Vagina (tissue), 2 donors: ENCODE measurements at regions not wholly inside any gene's neighbourhood (a gene's known extent, or its start where the extent isn't known, plus 50 kb on each side); places are given as distances from the start of the nearest gene placed in this dataset.
"Not testable (repeated sequence)": the region's sequence is repeated elsewhere in the genome, so short reads cannot be mapped to it uniquely, and the experiment has no call there.

Source experiments
- DNase-seq, 2 donors: peaks; one replicate each; pipeline ENCODE4 v3.0.0-alpha.2; 2017; ENCODE audit errors: extremely low spot score in 2 of 2
- H3K27ac ChIP-seq: fragments of 200-600 bp; sonication (generic); one replicate; pipeline ENCODE4 v1.5.1; 2019
- H3K27me3 ChIP-seq: fragments of 200-600 bp; sonication (generic); one replicate; pipeline ENCODE4 v1.5.1; 2019
- H3K36me3 ChIP-seq, 2 donors: fragments of 200-600 bp; sonication (generic); one replicate each; pipeline ENCODE4 v1.5.1; 2017 to 2019
- H3K4me1 ChIP-seq: fragments of 200-600 bp; sonication (generic); one replicate; pipeline ENCODE4 v1.5.1; 2019
- H3K4me3 ChIP-seq, 2 donors: fragments of 200-600 bp; sonication (generic); 1 replicate in 1 of 2; 2 replicates in 1 of 2; pipeline ENCODE4 v1.5.1; 2016 to 2019
- H3K9me3 ChIP-seq: fragments of 200-600 bp; sonication (generic); one replicate; pipeline ENCODE4 v1.5.1; 2019
- POLR2A ChIP-seq, 2 donors: fragments of 450-650 bp; IDR thresholded peaks; one replicate each; pipeline ENCODE4 v1.6.1; 2017; ENCODE audit warnings: antibody characterized with exemption in 2 of 2, mild to moderate bottlenecking in 2 of 2, moderate library complexity in 2 of 2
- POLR2AphosphoS5 ChIP-seq, 2 donors: sonication (generic); formaldehyde crosslinking; IDR thresholded peaks; one replicate each; pipeline ENCODE4 v1.9.0; 2017; ENCODE audit warnings: antibody characterized with exemption in 2 of 2, mild to moderate bottlenecking in 2 of 2, low read depth in 1 of 2; ENCODE audit not compliant: insufficient read depth in 1 of 2
- intact Hi-C: fragments of 100-400 bp; cut with DNase I; formaldehyde crosslinking; loops from one replicate; pipeline ENCODE4 v1.15.1; 2023
- TF ChIP-seq, protein P1 (sequence below), 3 experiments: fragments of 450-650 bp in 2 of 3; fragments of 200-600 bp in 1 of 3; sonication (generic) in 1 of 3; IDR thresholded peaks; one replicate each; pipeline ENCODE4 v1.5.1; 2017 to 2019; ENCODE audit warnings: antibody characterized with exemption in 3 of 3, mild to moderate bottlenecking in 2 of 3, moderate library complexity in 2 of 3

DNA sequence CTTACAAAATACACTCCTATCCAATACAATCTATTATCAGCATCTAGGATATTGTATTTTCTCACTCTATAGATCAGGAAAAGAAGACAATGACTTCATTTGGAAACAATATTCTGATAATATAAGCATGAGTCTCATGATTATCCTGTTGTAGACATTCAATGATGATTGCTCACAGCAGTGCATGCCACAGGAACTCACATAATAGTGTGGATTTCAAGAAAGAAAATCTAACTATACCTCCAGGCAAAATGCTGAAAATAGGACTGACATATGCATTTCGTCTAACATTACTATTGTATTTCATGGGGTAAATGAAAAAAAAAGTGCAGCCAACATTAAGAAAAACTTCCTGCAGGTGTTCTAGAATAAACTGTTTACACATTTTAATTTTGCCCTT, 122.6 kb downstream of the POSTN start:
- H3K36me3 ChIP-seq = no peaks in the 10 kb centered on the region
- H3K4me3 ChIP-seq = no peak overlapping the region
- H3K27me3 ChIP-seq = no peaks in the 10 kb centered on the region
- TF ChIP-seq, protein P1, sequence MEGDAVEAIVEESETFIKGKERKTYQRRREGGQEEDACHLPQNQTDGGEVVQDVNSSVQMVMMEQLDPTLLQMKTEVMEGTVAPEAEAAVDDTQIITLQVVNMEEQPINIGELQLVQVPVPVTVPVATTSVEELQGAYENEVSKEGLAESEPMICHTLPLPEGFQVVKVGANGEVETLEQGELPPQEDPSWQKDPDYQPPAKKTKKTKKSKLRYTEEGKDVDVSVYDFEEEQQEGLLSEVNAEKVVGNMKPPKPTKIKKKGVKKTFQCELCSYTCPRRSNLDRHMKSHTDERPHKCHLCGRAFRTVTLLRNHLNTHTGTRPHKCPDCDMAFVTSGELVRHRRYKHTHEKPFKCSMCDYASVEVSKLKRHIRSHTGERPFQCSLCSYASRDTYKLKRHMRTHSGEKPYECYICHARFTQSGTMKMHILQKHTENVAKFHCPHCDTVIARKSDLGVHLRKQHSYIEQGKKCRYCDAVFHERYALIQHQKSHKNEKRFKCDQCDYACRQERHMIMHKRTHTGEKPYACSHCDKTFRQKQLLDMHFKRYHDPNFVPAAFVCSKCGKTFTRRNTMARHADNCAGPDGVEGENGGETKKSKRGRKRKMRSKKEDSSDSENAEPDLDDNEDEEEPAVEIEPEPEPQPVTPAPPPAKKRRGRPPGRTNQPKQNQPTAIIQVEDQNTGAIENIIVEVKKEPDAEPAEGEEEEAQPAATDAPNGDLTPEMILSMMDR (IDR thresholded peaks at IDR 0.05) = no peak
- TF ChIP-seq POLR2A (IDR thresholded peaks at IDR 0.05) (no peak), POLR2AphosphoS5 (IDR thresholded peaks at IDR 0.05; ENCODE audit: insufficient read depth in 1 of 2, low read depth in 1 of 2) (no peak)
- H3K9me3 ChIP-seq = no peaks in the 10 kb centered on the region
- no peak for DNase-seq
- no peaks in the 10 kb centered on the region for H3K4me1 ChIP-seq
- H3K27ac ChIP-seq = no peak overlapping the region
- intact Hi-C loops = no loop called here

DNA sequence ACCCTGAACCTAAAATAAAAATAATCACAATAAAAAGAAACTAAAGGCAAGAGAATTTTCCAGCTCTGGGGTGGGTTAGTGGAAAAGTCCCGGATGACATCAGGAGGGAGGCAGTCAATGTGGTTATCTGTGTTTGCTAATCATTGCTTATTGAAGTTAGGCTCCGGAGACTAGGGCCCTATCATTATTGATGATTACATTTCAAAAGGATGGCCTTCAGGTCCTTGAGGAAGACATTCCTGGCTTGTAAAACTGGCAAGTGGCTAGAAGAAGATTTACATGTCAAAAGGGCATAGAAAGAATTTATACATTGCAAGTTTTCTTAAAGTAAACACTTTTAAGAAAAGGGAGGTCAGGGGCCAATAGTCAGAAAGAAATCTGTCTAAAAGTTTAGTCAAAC, 123.4 kb downstream of the POSTN start:
- intact Hi-C loops = no loop called here

DNA sequence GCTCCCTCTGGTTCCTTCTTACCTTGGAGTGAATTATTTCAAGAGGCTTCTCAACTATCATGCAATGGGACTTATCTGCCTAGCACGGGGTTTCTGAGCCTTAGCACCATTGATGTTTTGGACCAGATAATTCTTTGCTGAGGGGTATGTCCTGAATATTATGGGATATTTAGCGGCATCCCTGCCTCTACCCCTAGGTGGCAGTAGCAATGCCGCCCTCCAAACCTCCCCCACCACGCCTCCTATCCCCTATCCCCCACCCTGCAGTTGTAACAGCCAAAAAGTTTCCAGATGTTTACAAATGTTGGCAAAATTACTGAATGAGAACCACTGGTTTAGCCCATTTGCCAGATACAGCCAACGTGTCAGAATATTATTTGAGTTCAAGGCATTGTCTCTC, 125.5 kb downstream of the POSTN start:
- Histone ChIP-seq H3K4me1 (no peaks in the 10 kb centered on the region), H3K27me3 (no peaks in the 10 kb centered on the region), H3K36me3 (no peaks in the 10 kb centered on the region), H3K9me3 (no peaks in the 10 kb centered on the region), H3K4me3 (no peak overlapping the region), H3K27ac (no peak overlapping the region)
- intact Hi-C loops = no loop called here
- TF ChIP-seq POLR2A (IDR thresholded peaks at IDR 0.05) (no peak), POLR2AphosphoS5 (IDR thresholded peaks at IDR 0.05; ENCODE audit: insufficient read depth in 1 of 2, low read depth in 1 of 2) (no peak)
- TF ChIP-seq, protein P1 (IDR thresholded peaks at IDR 0.05) = no peak
- no peak for DNase-seq

More for the DNA sequence above, 123.4 kb downstream of the POSTN start:
- TF ChIP-seq POLR2A (IDR thresholded peaks at IDR 0.05) (no peak), POLR2AphosphoS5 (IDR thresholded peaks at IDR 0.05; ENCODE audit: insufficient read depth in 1 of 2, low read depth in 1 of 2) (no peak)
- TF ChIP-seq, protein P1 (IDR thresholded peaks at IDR 0.05) = no peak
- Histone ChIP-seq H3K4me1 (no peaks in the 10 kb centered on the region), H3K9me3 (no peaks in the 10 kb centered on the region), H3K36me3 (no peaks in the 10 kb centered on the region), H3K4me3 (no peak overlapping the region), H3K27me3 (no peaks in the 10 kb centered on the region), H3K27ac (no peak overlapping the region)
- DNase-seq = no peak

DNA sequence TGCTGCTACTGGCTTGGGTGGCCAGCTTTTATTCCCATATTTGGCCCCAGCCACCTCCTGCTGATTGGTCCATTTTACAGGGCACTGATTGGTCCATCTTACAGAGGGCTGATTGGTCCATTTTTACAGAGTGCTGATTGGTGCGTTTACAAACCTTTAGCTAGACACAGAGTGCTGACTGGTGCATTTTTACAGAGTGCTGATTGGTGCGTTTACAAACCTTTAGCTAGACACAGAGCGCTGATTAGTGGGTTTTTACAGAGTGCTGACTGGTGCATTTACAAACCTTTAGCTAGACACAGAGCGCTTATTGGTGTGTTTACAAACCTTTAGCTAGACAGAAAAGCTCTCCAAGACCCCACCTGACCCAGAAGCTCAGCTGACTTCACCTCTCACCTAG, 126.3 kb downstream of the POSTN start:
- H3K4me3 ChIP-seq, DNase-seq, intact Hi-C loops, H3K27ac ChIP-seq, H3K36me3 ChIP-seq, H3K4me1 ChIP-seq, H3K27me3 ChIP-seq, H3K9me3 ChIP-seq: not testable (repeated sequence)

DNA sequence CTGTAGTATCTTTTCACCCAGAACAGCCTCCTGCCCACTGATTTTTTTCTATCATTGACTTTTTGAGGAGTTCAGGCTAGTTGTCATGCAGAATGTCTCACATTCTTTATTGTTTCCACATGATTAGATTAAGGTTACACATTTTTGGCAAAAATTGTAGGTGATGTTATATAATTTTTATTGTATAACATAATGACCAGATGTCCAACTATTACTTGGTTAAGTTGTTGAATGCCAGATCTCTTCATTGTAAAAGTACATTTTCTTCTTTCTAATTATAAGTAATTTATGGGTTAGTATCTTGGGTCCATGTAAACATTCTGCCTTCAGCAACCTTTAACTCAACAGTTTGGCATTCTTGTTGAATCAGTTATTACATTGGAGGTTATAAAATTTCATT, 138.4 kb downstream of the POSTN start:
- TF ChIP-seq, protein P1 (IDR thresholded peaks at IDR 0.05) = no peak
- no peak for TF ChIP-seq POLR2A (IDR thresholded peaks at IDR 0.05)
- no peak for TF ChIP-seq POLR2AphosphoS5 (IDR thresholded peaks at IDR 0.05; ENCODE audit: insufficient read depth in 1 of 2, low read depth in 1 of 2)
- intact Hi-C loops = no loop called here

DNA sequence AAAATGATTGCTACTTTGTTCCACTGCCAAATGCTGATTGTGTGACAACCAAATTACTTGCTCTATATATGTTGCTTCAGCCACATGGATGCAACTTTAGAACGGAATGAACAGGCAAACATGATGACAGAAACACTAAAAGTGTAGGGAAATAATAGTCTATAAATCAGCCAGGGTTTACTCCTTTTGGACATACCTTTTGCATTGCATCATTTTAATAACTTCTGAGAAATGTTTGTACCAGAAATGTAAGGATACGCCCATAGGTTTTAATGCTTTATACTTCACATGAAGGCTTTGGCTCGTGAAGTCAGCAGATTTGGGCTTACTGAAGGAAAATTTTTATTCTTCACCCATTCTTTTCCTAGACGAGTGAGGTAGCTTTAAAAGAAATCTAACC, 141.0 kb downstream of the POSTN start:
- no peaks in the 10 kb centered on the region for H3K27me3 ChIP-seq
- H3K36me3 ChIP-seq = no peaks in the 10 kb centered on the region
- intact Hi-C loops = no loop called here
- no peak overlapping the region for H3K4me3 ChIP-seq
- H3K9me3 ChIP-seq = no peaks in the 10 kb centered on the region
- no peak overlapping the region for H3K27ac ChIP-seq
- TF ChIP-seq POLR2AphosphoS5 (IDR thresholded peaks at IDR 0.05; ENCODE audit: insufficient read depth in 1 of 2, low read depth in 1 of 2) = no peak
- TF ChIP-seq, protein P1 (IDR thresholded peaks at IDR 0.05) = no peak
- no peak for TF ChIP-seq POLR2A (IDR thresholded peaks at IDR 0.05)
- DNase-seq = no peak
- no peaks in the 10 kb centered on the region for H3K4me1 ChIP-seq

More for the DNA sequence above, 138.4 kb downstream of the POSTN start:
- DNase-seq = no peak
- H3K36me3 ChIP-seq = no peaks in the 10 kb centered on the region
- H3K27me3 ChIP-seq = no peaks in the 10 kb centered on the region
- H3K4me1 ChIP-seq = no peaks in the 10 kb centered on the region
- no peaks in the 10 kb centered on the region for H3K9me3 ChIP-seq
- no peak overlapping the region for H3K27ac ChIP-seq
- no peak overlapping the region for H3K4me3 ChIP-seq
